ENCODE measurements at regions not wholly inside any gene's neighbourhood (a gene's known extent, or its start where the extent isn't known, plus 50 kb on each side); places are given as distances from the start of the nearest gene placed in this dataset.

DNA sequence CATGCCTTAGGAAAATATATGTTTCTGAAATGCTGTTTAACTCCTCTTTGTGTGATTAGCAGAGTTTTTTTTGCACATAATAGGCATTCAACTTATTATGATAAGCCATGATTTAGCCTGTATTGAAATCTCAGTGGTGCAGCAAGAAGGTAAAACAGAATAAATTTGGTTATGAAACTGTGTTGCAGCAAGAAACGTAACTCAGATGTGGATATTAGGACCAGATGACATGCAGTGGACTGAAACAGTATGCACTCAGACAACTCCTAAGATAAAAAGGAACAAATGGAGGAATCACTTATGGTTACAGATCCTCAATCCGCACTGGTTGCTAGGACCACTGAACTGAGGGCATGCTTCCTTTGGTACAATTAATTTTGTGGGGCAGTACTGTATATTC, 254.2 kb upstream of the HSF2 start:
- ChIA-PET CTCF (ENCODE audit: low intra/inter-chr PET ratio, low total read pairs) (no interaction called here), POLR2A (no interaction called here)
- ATAC-seq = no peak
- Histone ChIP-seq H3K4me1 (ENCODE audit: insufficient read depth, low read length) (no peaks in the 10 kb centered on the region), H3K27ac (ENCODE audit: extremely low read length, insufficient read depth, low read length) (no peak overlapping the region), H4K20me1 (ENCODE audit: insufficient read depth, low read length) (no peaks in the 10 kb centered on the region), H3K9ac (ENCODE audit: insufficient read depth, low read depth, low read length) (no peak overlapping the region), H3K79me2 (ENCODE audit: insufficient read depth, low read length) (no peaks in the 10 kb centered on the region), H3K27me3 (ENCODE audit: control insufficient read depth in 1 of 2, insufficient read depth in 2 of 2, low read length in 2 of 2) (no peaks in the 10 kb centered on the region), H3K9me3 (ENCODE audit: low read length) (no peaks in the 10 kb centered on the region), H2AFZ (ENCODE audit: low read length) (no peak overlapping the region), H3K4me2 (ENCODE audit: low read depth, low read length) (no peak overlapping the region), H3K36me3 (replicated peaks in 1 of 2; ENCODE audit: control insufficient read depth in 1 of 2, insufficient read depth in 2 of 2, low read length in 2 of 2) (no peaks in the 10 kb centered on the region), H3K4me3 (replicated peaks in 1 of 3; ENCODE audit: insufficient read depth in 1 of 3, low read depth in 2 of 3, low read length in 3 of 3) (no peak overlapping the region)
- TF ChIP-seq ZNF260 (CRISPR knock-in tag; IDR thresholded peaks at IDR 0.05; ENCODE audit: borderline replicate concordance, low read depth) (no peak), TAF15 (IDR thresholded peaks at IDR 0.05; ENCODE audit: low read depth, low read length, poor library complexity, severe bottlenecking) (no peak), SMARCC2 (IDR thresholded peaks at IDR 0.05) (no peak), ZNF232 (CRISPR knock-in tag; IDR thresholded peaks at IDR 0.05; ENCODE audit: borderline replicate concordance) (no peak), EED (CRISPR knock-in tag; IDR thresholded peaks at IDR 0.05) (no peak), ESRRA (CRISPR knock-in tag; IDR thresholded peaks at IDR 0.05; ENCODE audit: low read depth) (no peak), PRMT3 (CRISPR knock-in tag; IDR thresholded peaks at IDR 0.05; ENCODE audit: borderline replicate concordance, low read depth) (no peak), ZNF557 (CRISPR knock-in tag; IDR thresholded peaks at IDR 0.05) (no peak), ARNT2 (CRISPR knock-in tag; IDR thresholded peaks at IDR 0.05; ENCODE audit: low read depth) (no peak), ZNF564 (CRISPR knock-in tag; IDR thresholded peaks at IDR 0.05) (no peak), ZNF597 (CRISPR knock-in tag; IDR thresholded peaks at IDR 0.05) (no peak), ZNF616 (CRISPR knock-in tag; IDR thresholded peaks at IDR 0.05; ENCODE audit: low read depth) (no peak)
- TF ChIP-seq, protein P1, sequence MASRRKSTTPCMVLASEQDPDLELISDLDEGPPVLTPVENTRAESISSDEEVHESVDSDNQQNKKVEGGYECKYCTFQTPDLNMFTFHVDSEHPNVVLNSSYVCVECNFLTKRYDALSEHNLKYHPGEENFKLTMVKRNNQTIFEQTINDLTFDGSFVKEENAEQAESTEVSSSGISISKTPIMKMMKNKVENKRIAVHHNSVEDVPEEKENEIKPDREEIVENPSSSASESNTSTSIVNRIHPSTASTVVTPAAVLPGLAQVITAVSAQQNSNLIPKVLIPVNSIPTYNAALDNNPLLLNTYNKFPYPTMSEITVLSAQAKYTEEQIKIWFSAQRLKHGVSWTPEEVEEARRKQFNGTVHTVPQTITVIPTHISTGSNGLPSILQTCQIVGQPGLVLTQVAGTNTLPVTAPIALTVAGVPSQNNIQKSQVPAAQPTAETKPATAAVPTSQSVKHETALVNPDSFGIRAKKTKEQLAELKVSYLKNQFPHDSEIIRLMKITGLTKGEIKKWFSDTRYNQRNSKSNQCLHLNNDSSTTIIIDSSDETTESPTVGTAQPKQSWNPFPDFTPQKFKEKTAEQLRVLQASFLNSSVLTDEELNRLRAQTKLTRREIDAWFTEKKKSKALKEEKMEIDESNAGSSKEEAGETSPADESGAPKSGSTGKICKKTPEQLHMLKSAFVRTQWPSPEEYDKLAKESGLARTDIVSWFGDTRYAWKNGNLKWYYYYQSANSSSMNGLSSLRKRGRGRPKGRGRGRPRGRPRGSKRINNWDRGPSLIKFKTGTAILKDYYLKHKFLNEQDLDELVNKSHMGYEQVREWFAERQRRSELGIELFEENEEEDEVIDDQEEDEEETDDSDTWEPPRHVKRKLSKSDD (CRISPR knock-in tag; IDR thresholded peaks at IDR 0.05; ENCODE audit: low read depth) = no peak
- TF ChIP-seq, protein P2, sequence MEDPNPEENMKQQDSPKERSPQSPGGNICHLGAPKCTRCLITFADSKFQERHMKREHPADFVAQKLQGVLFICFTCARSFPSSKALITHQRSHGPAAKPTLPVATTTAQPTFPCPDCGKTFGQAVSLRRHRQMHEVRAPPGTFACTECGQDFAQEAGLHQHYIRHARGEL (CRISPR knock-in tag; IDR thresholded peaks at IDR 0.05) = no peak
- TF ChIP-seq, protein P3, sequence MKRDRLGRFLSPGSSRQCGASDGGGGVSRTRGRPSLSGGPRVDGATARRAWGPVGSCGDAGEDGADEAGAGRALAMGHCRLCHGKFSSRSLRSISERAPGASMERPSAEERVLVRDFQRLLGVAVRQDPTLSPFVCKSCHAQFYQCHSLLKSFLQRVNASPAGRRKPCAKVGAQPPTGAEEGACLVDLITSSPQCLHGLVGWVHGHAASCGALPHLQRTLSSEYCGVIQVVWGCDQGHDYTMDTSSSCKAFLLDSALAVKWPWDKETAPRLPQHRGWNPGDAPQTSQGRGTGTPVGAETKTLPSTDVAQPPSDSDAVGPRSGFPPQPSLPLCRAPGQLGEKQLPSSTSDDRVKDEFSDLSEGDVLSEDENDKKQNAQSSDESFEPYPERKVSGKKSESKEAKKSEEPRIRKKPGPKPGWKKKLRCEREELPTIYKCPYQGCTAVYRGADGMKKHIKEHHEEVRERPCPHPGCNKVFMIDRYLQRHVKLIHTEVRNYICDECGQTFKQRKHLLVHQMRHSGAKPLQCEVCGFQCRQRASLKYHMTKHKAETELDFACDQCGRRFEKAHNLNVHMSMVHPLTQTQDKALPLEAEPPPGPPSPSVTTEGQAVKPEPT (CRISPR knock-in tag; IDR thresholded peaks at IDR 0.05; ENCODE audit: low read depth) = no peak
- WGBS (ENCODE audit: low lambda C conversion rate) = 19% methylated on average over 2 of the region's 2 CpGs
- DNase-seq (ENCODE audit: low spot score) = no peak
- no peak for FAIRE-seq
- in situ Hi-C loops (cut with HindIII; ENCODE audit: extremely low pct_ligation_motif_present, low pct_unique_long_range_greater_than_20kb) = no loop called here
- intact Hi-C loops (cut with micrococcal nuclease; ENCODE audit: unreplicated experiment) = no loop called here
- no TSS peak for BruUV-seq (replicated peaks)
